ENCODE measurements at regions not wholly inside any gene's neighbourhood (a gene's known extent, or its start where the extent isn't known, plus 50 kb on each side); places are given as distances from the start of the nearest gene placed in this dataset.

- no peak for TF ChIP-seq EZH2 (IDR thresholded peaks at IDR 0.05; ENCODE audit: borderline replicate concordance, insufficient read depth, low read depth, low read length, poor library complexity, severe bottlenecking)
- TF ChIP-seq, protein P1, sequence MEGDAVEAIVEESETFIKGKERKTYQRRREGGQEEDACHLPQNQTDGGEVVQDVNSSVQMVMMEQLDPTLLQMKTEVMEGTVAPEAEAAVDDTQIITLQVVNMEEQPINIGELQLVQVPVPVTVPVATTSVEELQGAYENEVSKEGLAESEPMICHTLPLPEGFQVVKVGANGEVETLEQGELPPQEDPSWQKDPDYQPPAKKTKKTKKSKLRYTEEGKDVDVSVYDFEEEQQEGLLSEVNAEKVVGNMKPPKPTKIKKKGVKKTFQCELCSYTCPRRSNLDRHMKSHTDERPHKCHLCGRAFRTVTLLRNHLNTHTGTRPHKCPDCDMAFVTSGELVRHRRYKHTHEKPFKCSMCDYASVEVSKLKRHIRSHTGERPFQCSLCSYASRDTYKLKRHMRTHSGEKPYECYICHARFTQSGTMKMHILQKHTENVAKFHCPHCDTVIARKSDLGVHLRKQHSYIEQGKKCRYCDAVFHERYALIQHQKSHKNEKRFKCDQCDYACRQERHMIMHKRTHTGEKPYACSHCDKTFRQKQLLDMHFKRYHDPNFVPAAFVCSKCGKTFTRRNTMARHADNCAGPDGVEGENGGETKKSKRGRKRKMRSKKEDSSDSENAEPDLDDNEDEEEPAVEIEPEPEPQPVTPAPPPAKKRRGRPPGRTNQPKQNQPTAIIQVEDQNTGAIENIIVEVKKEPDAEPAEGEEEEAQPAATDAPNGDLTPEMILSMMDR (IDR thresholded peaks at IDR 0.05), result no peak
Measured at GRCh38 chr12:58532855-58533608, 387.3 kb downstream of the LRIG3 start.

Measured in B cell (primary cell).